HepG2 (cell line): ENCODE measurements at regions not wholly inside any gene's neighbourhood (a gene's known extent, or its start where the extent isn't known, plus 50 kb on each side); places are given as distances from the start of the nearest gene placed in this dataset.

Source experiments
- MIXL1 ChIP-seq: IDR thresholded peaks from 2 replicates; pipeline ENCODE4 v1.6.1; 2016
- SALL2 ChIP-seq: sonication (generic); formaldehyde crosslinking; IDR thresholded peaks from 2 replicates; pipeline ENCODE4 v1.8.1; 2023; ENCODE audit warnings: mild to moderate bottlenecking, missing genetic modification reagents, inconsistent platforms
- ZFAT ChIP-seq: sonication (generic); formaldehyde crosslinking; conservative IDR thresholded peaks from 2 replicates; pipeline ENCODE4 v1.8.1; 2023; ENCODE audit warnings: missing genetic modification reagents, inconsistent platforms
- ZNF263 ChIP-seq: sonication (generic); formaldehyde crosslinking; IDR thresholded peaks from 2 replicates; pipeline ENCODE4 v1.4.0; 2020; ENCODE audit warnings: missing genetic modification reagents
- ZNF780A ChIP-seq: sonication (generic); formaldehyde crosslinking; IDR thresholded peaks from 2 replicates; pipeline ENCODE4 v1.8.0; 2022; ENCODE audit warnings: mild to moderate bottlenecking, missing genetic modification reagents, moderate library complexity
- TF ChIP-seq, protein P1 (sequence below): sonication (generic); formaldehyde crosslinking; IDR thresholded peaks from 2 replicates; pipeline ENCODE4 v1.5.0; 2020; ENCODE audit warnings: mild to moderate bottlenecking, missing genetic modification reagents, moderate library complexity
- TF ChIP-seq, protein P2 (sequence below): sonication (generic); formaldehyde crosslinking; conservative IDR thresholded peaks from 2 replicates; pipeline ENCODE4 v1.8.0; 2022; ENCODE audit warnings: missing genetic modification reagents

- TF ChIP-seq, protein P1, sequence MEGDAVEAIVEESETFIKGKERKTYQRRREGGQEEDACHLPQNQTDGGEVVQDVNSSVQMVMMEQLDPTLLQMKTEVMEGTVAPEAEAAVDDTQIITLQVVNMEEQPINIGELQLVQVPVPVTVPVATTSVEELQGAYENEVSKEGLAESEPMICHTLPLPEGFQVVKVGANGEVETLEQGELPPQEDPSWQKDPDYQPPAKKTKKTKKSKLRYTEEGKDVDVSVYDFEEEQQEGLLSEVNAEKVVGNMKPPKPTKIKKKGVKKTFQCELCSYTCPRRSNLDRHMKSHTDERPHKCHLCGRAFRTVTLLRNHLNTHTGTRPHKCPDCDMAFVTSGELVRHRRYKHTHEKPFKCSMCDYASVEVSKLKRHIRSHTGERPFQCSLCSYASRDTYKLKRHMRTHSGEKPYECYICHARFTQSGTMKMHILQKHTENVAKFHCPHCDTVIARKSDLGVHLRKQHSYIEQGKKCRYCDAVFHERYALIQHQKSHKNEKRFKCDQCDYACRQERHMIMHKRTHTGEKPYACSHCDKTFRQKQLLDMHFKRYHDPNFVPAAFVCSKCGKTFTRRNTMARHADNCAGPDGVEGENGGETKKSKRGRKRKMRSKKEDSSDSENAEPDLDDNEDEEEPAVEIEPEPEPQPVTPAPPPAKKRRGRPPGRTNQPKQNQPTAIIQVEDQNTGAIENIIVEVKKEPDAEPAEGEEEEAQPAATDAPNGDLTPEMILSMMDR = no peak
- TF ChIP-seq MIXL1 (CRISPR knock-in tag) (no peak), ZNF780A (no peak), ZNF263 (CRISPR knock-in tag) (no peak), ZFAT (CRISPR knock-in tag) (no peak), SALL2 (CRISPR knock-in tag) (no peak)
- TF ChIP-seq, protein P2, sequence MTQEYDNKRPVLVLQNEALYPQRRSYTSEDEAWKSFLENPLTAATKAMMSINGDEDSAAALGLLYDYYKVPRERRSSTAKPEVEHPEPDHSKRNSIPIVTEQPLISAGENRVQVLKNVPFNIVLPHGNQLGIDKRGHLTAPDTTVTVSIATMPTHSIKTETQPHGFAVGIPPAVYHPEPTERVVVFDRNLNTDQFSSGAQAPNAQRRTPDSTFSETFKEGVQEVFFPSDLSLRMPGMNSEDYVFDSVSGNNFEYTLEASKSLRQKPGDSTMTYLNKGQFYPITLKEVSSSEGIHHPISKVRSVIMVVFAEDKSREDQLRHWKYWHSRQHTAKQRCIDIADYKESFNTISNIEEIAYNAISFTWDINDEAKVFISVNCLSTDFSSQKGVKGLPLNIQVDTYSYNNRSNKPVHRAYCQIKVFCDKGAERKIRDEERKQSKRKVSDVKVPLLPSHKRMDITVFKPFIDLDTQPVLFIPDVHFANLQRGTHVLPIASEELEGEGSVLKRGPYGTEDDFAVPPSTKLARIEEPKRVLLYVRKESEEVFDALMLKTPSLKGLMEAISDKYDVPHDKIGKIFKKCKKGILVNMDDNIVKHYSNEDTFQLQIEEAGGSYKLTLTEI (CRISPR knock-in tag) = no peak
These were observed 276.8 kb upstream of the RORB start for GRCh38 chr9:74220327-74220726.
